ENCODE measurements at regions not wholly inside any gene's neighbourhood (a gene's known extent, or its start where the extent isn't known, plus 50 kb on each side); places are given as distances from the start of the nearest gene placed in this dataset.

DNA sequence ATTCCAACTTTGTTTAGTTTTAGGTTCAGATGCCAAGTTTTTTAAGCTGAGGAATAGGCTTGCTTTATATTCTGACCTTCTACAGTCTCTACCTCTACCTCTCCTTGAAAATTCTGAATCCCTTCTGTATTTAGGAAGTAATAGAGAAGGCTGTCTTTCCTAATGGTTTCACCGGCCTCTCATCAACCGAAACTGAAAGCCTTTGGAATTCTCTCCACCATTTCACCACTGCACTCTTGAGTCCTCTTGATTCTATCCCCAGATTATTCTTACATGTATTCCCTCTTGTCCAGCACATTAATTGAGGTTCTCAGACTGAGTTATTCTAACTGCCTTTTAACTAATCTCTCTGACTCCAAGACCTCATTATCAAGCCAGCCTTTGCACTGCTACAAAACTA lies 67.7 kb upstream of the PICALM start:
- TF ChIP-seq POLR2A (IDR thresholded peaks at IDR 0.05): no peak
- TF ChIP-seq, protein P1, sequence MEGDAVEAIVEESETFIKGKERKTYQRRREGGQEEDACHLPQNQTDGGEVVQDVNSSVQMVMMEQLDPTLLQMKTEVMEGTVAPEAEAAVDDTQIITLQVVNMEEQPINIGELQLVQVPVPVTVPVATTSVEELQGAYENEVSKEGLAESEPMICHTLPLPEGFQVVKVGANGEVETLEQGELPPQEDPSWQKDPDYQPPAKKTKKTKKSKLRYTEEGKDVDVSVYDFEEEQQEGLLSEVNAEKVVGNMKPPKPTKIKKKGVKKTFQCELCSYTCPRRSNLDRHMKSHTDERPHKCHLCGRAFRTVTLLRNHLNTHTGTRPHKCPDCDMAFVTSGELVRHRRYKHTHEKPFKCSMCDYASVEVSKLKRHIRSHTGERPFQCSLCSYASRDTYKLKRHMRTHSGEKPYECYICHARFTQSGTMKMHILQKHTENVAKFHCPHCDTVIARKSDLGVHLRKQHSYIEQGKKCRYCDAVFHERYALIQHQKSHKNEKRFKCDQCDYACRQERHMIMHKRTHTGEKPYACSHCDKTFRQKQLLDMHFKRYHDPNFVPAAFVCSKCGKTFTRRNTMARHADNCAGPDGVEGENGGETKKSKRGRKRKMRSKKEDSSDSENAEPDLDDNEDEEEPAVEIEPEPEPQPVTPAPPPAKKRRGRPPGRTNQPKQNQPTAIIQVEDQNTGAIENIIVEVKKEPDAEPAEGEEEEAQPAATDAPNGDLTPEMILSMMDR (IDR thresholded peaks at IDR 0.05): no peak
